ENCODE measurements at regions not wholly inside any gene's neighbourhood (a gene's known extent, or its start where the extent isn't known, plus 50 kb on each side); places are given as distances from the start of the nearest gene placed in this dataset.

GRCh38 chr4:188949596-188949995, 810.4 kb downstream of the TRIML1 start:
- TF ChIP-seq CTCF (conservative IDR thresholded peaks at IDR 0.05; ENCODE audit: low read depth, low read length) (no peak), BHLHE40 (IDR thresholded peaks at IDR 0.05; ENCODE audit: low read depth, low read length) (no peak), POLR2A (IDR thresholded peaks at IDR 0.05; ENCODE audit: low read depth, low read length) (no peak), MXI1 (IDR thresholded peaks at IDR 0.05; ENCODE audit: borderline replicate concordance, low read depth, low read length) (no peak), USF2 (IDR thresholded peaks at IDR 0.05; ENCODE audit: low read depth, low read length) (no peak)

All from IMR-90 (cell line).